ENCODE measurements at regions not wholly inside any gene's neighbourhood (a gene's known extent, or its start where the extent isn't known, plus 50 kb on each side); places are given as distances from the start of the nearest gene placed in this dataset.
"Not testable (repeated sequence)": the region's sequence is repeated elsewhere in the genome, so short reads cannot be mapped to it uniquely, and the experiment has no call there.

DNA sequence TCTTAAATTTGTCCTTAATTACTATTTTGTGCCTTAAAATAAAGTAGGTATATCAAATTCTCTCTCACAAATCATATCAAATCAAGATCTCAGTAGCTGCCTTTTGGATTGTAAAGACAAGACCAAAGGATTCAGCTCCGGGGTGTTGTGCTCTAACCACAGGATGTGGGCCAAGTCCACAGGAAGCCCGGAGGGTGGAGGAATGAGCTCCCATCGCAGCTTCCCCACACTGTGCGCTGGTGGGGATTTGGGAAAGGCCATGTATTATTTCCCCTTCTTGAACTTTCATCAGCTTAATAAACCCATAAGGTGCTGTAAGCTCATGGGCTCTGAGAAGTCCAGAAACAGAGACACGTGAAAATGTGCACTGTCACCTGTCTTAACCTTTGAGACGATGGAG lies 241.6 kb upstream of the TCERG1L start:
- Mint-ChIP-seq H3K9me3 (no peaks in the 10 kb centered on the region), H3K4me1 (no peaks in the 10 kb centered on the region), H3K4me3 (no peak overlapping the region), H3K27me3 (no peaks in the 10 kb centered on the region), H3K27ac (no peak overlapping the region), H3K36me3 (ENCODE audit: low read depth) (no peaks in the 10 kb centered on the region)
- no peak for DNase-seq
- intact Hi-C loops (cut with micrococcal nuclease): no loop called here

- no peaks in the 10 kb centered on the region for H3K9me3 Mint-ChIP-seq
- no peaks in the 10 kb centered on the region for H3K27me3 Mint-ChIP-seq
- H3K36me3 Mint-ChIP-seq (ENCODE audit: low read depth): no peaks in the 10 kb centered on the region
- intact Hi-C loops (cut with micrococcal nuclease): no loop called here
- no peak overlapping the region for H3K27ac Mint-ChIP-seq
- H3K4me1 Mint-ChIP-seq: no peaks in the 10 kb centered on the region
- DNase-seq: no peak
- H3K4me3 Mint-ChIP-seq: no peak overlapping the region
Measured at GRCh38 chr10:131553581-131553980, 242.1 kb upstream of the TCERG1L start.

DNA sequence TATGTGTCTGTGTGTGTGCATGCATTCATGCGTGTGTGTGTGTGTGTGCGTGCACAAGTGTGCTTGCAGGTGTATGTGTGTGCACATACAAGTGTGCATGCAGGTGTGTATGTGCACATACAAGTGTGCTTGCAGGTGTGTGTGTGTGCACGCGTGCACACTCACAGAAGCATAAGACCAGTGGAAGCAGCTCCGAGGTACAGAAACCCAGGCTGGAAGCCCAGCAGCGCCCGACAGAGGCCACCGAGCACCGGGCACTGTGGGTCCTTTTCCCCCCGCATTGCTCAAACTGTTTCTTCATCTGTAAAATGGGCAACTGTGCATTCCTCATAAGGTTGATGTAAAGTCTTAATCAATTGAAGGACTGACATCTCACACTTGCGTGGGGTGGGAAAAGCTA lies 243.3 kb upstream of the TCERG1L start:
- no peak for DNase-seq
- intact Hi-C loops (cut with micrococcal nuclease): no loop called here
- Mint-ChIP-seq H3K36me3 (ENCODE audit: low read depth) (no peaks in the 10 kb centered on the region), H3K4me1 (no peaks in the 10 kb centered on the region), H3K27ac (no peak overlapping the region), H3K9me3 (no peaks in the 10 kb centered on the region), H3K4me3 (no peak overlapping the region), H3K27me3 (no peaks in the 10 kb centered on the region)

DNA sequence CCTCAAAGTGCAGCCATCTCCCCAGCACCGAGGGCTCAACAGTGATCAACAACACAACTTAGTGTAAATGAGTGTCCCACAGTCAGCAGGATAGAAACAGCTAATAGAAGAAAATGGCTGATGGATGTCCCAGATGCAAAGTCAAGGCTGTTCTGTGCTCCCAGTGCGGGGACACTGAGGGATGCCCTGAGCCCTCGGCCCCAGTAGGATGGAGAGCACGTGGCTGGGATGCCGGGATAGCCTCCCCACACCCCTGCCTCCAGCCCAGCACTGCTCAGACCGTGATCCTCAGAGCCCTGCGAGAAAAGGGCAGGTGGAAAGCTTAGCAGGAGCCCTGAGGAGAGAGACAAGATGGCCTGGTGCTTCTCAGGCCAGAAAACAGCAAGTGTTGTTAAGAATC lies 243.9 kb upstream of the TCERG1L start:
- no peaks in the 10 kb centered on the region for H3K4me1 Mint-ChIP-seq
- H3K27ac Mint-ChIP-seq: no peak overlapping the region
- H3K4me3 Mint-ChIP-seq: no peak overlapping the region
- H3K27me3 Mint-ChIP-seq: no peaks in the 10 kb centered on the region
- intact Hi-C loops (cut with micrococcal nuclease): no loop called here
- H3K36me3 Mint-ChIP-seq (ENCODE audit: low read depth): no peaks in the 10 kb centered on the region
- DNase-seq: no peak
- no peaks in the 10 kb centered on the region for H3K9me3 Mint-ChIP-seq

DNA sequence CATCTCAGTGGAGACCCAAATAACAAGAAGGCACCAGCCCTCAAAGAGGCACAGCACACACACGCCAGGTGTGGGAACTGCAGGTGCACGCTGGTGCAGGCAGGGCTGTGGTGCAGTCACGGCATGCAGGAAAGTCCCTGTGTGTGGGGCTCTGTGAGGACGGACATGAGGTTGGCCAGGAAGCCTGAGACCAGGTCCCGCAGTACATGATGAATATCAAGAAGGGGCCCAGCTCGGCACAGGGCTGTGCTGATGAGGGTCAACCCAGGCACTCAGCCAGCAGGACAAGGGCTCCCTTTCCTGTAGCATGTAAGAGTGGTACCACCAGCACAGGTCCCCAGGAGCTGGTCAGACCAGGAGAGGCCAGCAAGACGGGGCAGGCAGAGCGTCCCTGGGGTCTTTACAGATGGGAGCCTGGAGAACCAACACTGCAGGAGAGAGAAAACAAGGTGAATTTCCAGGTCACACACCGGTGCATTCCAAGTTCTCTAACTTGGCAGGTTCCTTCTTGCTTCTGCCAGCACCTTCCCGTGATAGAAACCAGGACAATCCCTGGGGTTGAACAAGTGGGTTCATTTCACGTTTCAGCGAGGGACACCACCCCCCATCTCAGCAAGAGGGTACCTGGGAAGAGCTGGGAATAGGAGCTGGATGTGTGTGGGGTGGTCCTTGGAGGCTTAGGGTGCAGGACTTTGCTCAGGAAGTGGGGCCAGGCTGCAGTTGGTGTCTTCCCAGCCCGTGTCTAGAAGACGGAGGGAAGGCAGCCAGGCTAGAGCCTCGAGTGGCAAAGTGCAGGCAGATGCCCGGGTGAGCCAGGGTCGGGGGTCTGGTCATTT lies 244.8 kb upstream of the TCERG1L start:
- intact Hi-C loops (cut with micrococcal nuclease): no loop called here
- H3K4me3 Mint-ChIP-seq: no peak overlapping the region
- no peaks in the 10 kb centered on the region for H3K27me3 Mint-ChIP-seq
- H3K4me1 Mint-ChIP-seq: no peaks in the 10 kb centered on the region
- H3K9me3 Mint-ChIP-seq: no peaks in the 10 kb centered on the region
- H3K36me3 Mint-ChIP-seq (ENCODE audit: low read depth): no peaks in the 10 kb centered on the region
- no peak overlapping the region for H3K27ac Mint-ChIP-seq
- no peak for DNase-seq

DNA sequence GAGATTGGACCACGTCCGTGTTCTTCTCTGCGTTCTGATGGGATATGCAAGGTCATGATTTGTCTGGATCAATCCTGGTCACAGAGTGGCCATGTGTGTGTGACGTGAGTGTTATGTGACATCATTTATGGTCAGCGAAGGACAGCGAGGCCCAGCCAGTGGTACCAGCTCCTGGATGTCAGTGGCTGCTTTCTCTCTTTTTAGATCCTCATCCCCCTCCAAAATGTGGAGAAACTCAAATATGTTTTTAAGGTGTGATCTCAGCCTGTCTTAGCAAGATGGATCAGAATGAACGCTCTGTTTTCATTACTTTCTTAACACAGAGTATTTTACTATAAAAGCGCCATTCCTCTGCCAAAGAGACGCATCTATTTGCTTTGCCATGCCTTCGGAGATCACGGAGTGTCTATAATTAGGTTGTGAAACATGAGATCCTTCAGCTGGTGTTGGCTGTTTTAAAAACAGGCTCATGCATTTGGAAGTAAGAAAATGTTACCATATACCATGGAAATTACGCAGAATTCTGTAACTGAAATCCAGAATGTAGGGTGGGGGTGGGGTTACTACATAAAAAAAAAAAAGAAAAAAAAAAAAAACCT lies 245.5 kb upstream of the TCERG1L start:
- DNase-seq: no peak
- H3K9me3 Mint-ChIP-seq: no peaks in the 10 kb centered on the region
- no peak overlapping the region for H3K27ac Mint-ChIP-seq

GRCh38 chr10:131557956-131558355 lies 246.4 kb upstream of the TCERG1L start:
- H3K27ac Mint-ChIP-seq; H3K9me3 Mint-ChIP-seq; DNase-seq; H3K4me1 Mint-ChIP-seq; H3K36me3 Mint-ChIP-seq (ENCODE audit: low read depth); intact Hi-C loops (cut with micrococcal nuclease); H3K27me3 Mint-ChIP-seq; H3K4me3 Mint-ChIP-seq: not testable (repeated sequence)

More for the DNA sequence above, 245.5 kb upstream of the TCERG1L start:
- Mint-ChIP-seq H3K36me3 (ENCODE audit: low read depth) (no peaks in the 10 kb centered on the region), H3K27me3 (no peaks in the 10 kb centered on the region), H3K4me1 (no peaks in the 10 kb centered on the region), H3K4me3 (no peak overlapping the region)
- intact Hi-C loops (cut with micrococcal nuclease): no loop called here

GRCh38 chr10:131559450-131559911 lies 248.0 kb upstream of the TCERG1L start:
- Mint-ChIP-seq H3K9me3 (no peaks in the 10 kb centered on the region), H3K4me1 (no peaks in the 10 kb centered on the region), H3K27ac (no peak overlapping the region), H3K27me3 (no peaks in the 10 kb centered on the region), H3K4me3 (no peak overlapping the region), H3K36me3 (ENCODE audit: low read depth) (no peaks in the 10 kb centered on the region)
- no peak for DNase-seq
- intact Hi-C loops (cut with micrococcal nuclease): no loop called here

DNA sequence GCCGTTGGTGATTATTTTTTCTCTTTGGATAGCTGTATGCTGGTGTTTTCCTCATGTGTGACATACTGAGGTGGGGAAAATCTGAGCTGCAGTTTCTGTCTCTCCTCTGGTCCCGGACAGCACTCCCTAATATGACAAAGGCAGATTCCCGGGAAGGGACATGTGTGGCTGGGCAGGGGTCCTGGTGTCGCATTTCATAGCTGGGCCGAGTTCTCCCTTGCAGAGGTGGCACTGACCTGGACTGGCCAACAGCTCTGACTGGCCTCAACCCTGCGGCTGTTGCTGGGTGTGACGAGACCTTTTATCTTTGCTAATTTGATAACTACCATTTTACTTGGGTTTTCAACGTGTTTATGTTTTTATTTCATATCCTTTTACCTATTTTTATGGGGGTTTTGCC lies 248.6 kb upstream of the TCERG1L start:
- intact Hi-C loops (cut with micrococcal nuclease): no loop called here
- Mint-ChIP-seq H3K27me3 (no peaks in the 10 kb centered on the region), H3K36me3 (ENCODE audit: low read depth) (no peaks in the 10 kb centered on the region), H3K27ac (no peak overlapping the region), H3K4me3 (no peak overlapping the region), H3K9me3 (peaks cover 6% of the 10 kb centered on the region), H3K4me1 (no peaks in the 10 kb centered on the region)
- DNase-seq: no peak

GRCh38 chr10:131560706-131561355 lies 249.3 kb upstream of the TCERG1L start:
- Mint-ChIP-seq H3K27ac (no peak overlapping the region), H3K4me3 (no peak overlapping the region), H3K36me3 (ENCODE audit: low read depth) (no peaks in the 10 kb centered on the region), H3K9me3 (peaks cover 6% of the 10 kb centered on the region), H3K4me1 (no peaks in the 10 kb centered on the region), H3K27me3 (no peaks in the 10 kb centered on the region)
- intact Hi-C loops (cut with micrococcal nuclease): no loop called here
- no peak for DNase-seq

GRCh38 chr10:131561897-131562296 lies 250.4 kb upstream of the TCERG1L start:
- Mint-ChIP-seq H3K27me3 (no peaks in the 10 kb centered on the region), H3K27ac (no peak overlapping the region), H3K4me3 (no peak overlapping the region), H3K4me1 (no peaks in the 10 kb centered on the region), H3K9me3 (peaks cover 6% of the 10 kb centered on the region), H3K36me3 (ENCODE audit: low read depth) (no peaks in the 10 kb centered on the region)
- DNase-seq: no peak
- intact Hi-C loops (cut with micrococcal nuclease): no loop called here

- H3K4me3 Mint-ChIP-seq: no peak overlapping the region
- H3K27ac Mint-ChIP-seq: no peak overlapping the region
- intact Hi-C loops (cut with micrococcal nuclease): no loop called here
- DNase-seq: no peak
- H3K9me3 Mint-ChIP-seq: peaks cover 6% of the 10 kb centered on the region
- H3K4me1 Mint-ChIP-seq: no peaks in the 10 kb centered on the region
- no peaks in the 10 kb centered on the region for H3K27me3 Mint-ChIP-seq
- no peaks in the 10 kb centered on the region for H3K36me3 Mint-ChIP-seq (ENCODE audit: low read depth)
Measured at GRCh38 chr10:131563411-131563810, 251.9 kb upstream of the TCERG1L start.

DNA sequence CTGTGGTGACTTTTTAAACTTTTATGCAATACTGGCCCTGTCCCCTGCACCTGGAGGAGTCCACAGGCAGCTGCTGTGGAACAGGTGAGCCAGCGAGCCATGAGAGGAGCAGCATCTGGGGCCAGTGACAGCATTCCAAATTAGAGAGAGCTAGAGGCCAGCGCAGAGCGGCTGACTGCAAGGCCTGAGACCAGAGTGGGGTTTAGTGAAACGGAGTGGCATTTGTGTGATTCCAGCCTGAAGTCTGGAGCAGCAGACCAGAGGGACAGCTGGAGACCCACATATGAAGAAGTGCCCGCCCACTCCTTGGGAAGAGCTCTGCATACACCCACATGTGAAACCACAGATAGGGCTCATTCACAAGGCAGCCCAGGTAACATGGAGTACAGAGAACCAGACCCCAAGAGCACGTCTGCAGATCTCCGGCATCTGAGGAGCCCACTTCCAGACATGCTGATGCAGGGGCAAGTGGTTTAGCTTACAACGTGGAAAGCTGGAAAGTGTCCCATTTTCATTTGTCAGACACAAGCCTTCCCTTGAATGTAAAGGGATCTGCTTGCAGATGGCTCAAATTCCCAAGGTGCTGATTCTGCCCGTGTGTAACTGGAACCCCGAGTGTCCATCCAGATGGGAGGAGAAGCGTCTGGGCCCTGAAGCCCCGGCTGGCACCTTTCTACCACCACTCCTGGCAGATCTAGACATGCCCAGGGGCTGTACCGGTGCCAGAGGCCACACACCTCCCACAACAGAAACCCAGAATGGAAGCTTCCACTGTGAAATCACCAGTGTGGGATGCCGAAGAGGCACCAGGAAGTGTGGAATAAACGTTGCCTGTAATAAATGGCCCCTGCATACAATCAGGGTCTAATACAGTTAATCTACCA lies 256.0 kb upstream of the TCERG1L start:
- no peak overlapping the region for H3K4me3 Mint-ChIP-seq
- no peak for DNase-seq
- H3K36me3 Mint-ChIP-seq (ENCODE audit: low read depth): no peaks in the 10 kb centered on the region
- intact Hi-C loops (cut with micrococcal nuclease): no loop called here
- no peaks in the 10 kb centered on the region for H3K4me1 Mint-ChIP-seq
- no peak overlapping the region for H3K27ac Mint-ChIP-seq
- no peaks in the 10 kb centered on the region for H3K27me3 Mint-ChIP-seq
- H3K9me3 Mint-ChIP-seq: peaks cover 6% of the 10 kb centered on the region
